AG08395 (cell line): ENCODE measurements at regions not wholly inside any gene's neighbourhood (a gene's known extent, or its start where the extent isn't known, plus 50 kb on each side); places are given as distances from the start of the nearest gene placed in this dataset.

ENCODE experiments used
- DNase-seq: peaks from one replicate; pipeline ENCODE4 v3.0.0; 2012; ENCODE audit warnings: mixed read lengths, low spot score

GRCh38 chr14:96143906-96144305, 60.7 kb upstream of the BDKRB2 start:
- DNase-seq: no peak

- DNase-seq: peak; percentile 70
Measured at GRCh38 chr14:96145116-96145864, 59.3 kb upstream of the BDKRB2 start.

GRCh38 chr14:96146131-96146771, 58.4 kb upstream of the BDKRB2 start:
- DNase-seq: peak; percentile 87

- no peak for DNase-seq
Measured at GRCh38 chr14:96148631-96149030, 56.0 kb upstream of the BDKRB2 start.

- DNase-seq: no peak
Measured at GRCh38 chr14:96149131-96149530, 55.5 kb upstream of the BDKRB2 start.

GRCh38 chr14:96150214-96150613, 54.4 kb upstream of the BDKRB2 start:
- no peak for DNase-seq

- DNase-seq: no peak
Measured at GRCh38 chr14:96151242-96151641, 53.4 kb upstream of the BDKRB2 start.

- no peak for DNase-seq
Measured at GRCh38 chr14:96153003-96153402, 51.6 kb upstream of the BDKRB2 start.
